Panc1 (cell line): ENCODE measurements at regions not wholly inside any gene's neighbourhood (a gene's known extent, or its start where the extent isn't known, plus 50 kb on each side); places are given as distances from the start of the nearest gene placed in this dataset.

Experiments
- CTCF ChIP-seq: fragments of 450-650 bp; IDR thresholded peaks from 2 replicates; pipeline ENCODE4 v1.5.1; 2017; ENCODE audit warnings: mild to moderate bottlenecking
- POLR2AphosphoS5 ChIP-seq: IDR thresholded peaks from 2 replicates; pipeline ENCODE4 v1.6.1; 2012; ENCODE audit warnings: mild to moderate bottlenecking, low read depth, low read length, moderate library complexity
- TF ChIP-seq, protein P1 (sequence below), 2 experiments: IDR thresholded peaks; 2 replicates each; pipeline ENCODE4 v1.6.1; 2011 to 2012; ENCODE audit warnings: low read depth in 2 of 2, control low read depth in 1 of 2, low read length in 1 of 2, mild to moderate bottlenecking in 1 of 2, moderate library complexity in 1 of 2; ENCODE audit not compliant: insufficient read depth in 1 of 2

- TF ChIP-seq CTCF (no peak), POLR2AphosphoS5 (no peak)
- TF ChIP-seq, protein P1, sequence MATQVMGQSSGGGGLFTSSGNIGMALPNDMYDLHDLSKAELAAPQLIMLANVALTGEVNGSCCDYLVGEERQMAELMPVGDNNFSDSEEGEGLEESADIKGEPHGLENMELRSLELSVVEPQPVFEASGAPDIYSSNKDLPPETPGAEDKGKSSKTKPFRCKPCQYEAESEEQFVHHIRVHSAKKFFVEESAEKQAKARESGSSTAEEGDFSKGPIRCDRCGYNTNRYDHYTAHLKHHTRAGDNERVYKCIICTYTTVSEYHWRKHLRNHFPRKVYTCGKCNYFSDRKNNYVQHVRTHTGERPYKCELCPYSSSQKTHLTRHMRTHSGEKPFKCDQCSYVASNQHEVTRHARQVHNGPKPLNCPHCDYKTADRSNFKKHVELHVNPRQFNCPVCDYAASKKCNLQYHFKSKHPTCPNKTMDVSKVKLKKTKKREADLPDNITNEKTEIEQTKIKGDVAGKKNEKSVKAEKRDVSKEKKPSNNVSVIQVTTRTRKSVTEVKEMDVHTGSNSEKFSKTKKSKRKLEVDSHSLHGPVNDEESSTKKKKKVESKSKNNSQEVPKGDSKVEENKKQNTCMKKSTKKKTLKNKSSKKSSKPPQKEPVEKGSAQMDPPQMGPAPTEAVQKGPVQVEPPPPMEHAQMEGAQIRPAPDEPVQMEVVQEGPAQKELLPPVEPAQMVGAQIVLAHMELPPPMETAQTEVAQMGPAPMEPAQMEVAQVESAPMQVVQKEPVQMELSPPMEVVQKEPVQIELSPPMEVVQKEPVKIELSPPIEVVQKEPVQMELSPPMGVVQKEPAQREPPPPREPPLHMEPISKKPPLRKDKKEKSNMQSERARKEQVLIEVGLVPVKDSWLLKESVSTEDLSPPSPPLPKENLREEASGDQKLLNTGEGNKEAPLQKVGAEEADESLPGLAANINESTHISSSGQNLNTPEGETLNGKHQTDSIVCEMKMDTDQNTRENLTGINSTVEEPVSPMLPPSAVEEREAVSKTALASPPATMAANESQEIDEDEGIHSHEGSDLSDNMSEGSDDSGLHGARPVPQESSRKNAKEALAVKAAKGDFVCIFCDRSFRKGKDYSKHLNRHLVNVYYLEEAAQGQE (IDR thresholded peaks at IDR 0.05; ENCODE audit: insufficient read depth in 1 of 2, low read depth in 2 of 2, low read length in 1 of 2): no peak
Observed at GRCh38 chr6:164154588-164154987, 740.1 kb downstream of the QKI start.
